WTC11 (cell line): ENCODE measurements at regions not wholly inside any gene's neighbourhood (a gene's known extent, or its start where the extent isn't known, plus 50 kb on each side); places are given as distances from the start of the nearest gene placed in this dataset.
A peak's percentile ranks its signal among the peaks of the same experiment; 100 is the strongest.

Experiments
- ATAC-seq: fragments of 200-7000 bp; cut with Tn5 transposase; 2 replicates; pipeline ENCODE4 v1.10.0; 2021; ENCODE audit warnings: mild to moderate bottlenecking, moderate library complexity
- CTCF ChIA-PET: fragments of 300-600 bp; sonication (Branson Sonifier 250); formaldehyde crosslinking; loops from one replicate; lab custom pipeline; 2021; ENCODE audit warnings: antibody characterized with exemption; lab: Charles Lee
- POLR2A ChIA-PET: fragments of 350-600 bp; sonication (Branson Sonifier 250); formaldehyde crosslinking; loops from one replicate; lab custom pipeline; 2021; ENCODE audit warnings: antibody characterized with exemption; lab: Charles Lee
- DNase-seq: peaks from one replicate; pipeline ENCODE4 v3.0.0; 2021; ENCODE audit warnings: low spot score
- H3K27ac Mint-ChIP-seq: 2 replicates; pipeline ENCODE4 v1.8.0; 2021; ENCODE audit warnings: mixed read lengths
- H3K27me3 Mint-ChIP-seq: 2 replicates; pipeline ENCODE4 v1.8.0; 2021; ENCODE audit warnings: low read depth, mild to moderate bottlenecking, moderate library complexity, mixed read lengths
- H3K36me3 Mint-ChIP-seq: 2 replicates; pipeline ENCODE4 v1.8.0; 2021; ENCODE audit warnings: mixed read lengths
- H3K4me1 Mint-ChIP-seq: 2 replicates; pipeline ENCODE4 v1.8.0; 2022; ENCODE audit warnings: mixed read lengths
- H3K4me3 Mint-ChIP-seq: 2 replicates; pipeline ENCODE4 v1.8.0; 2021; ENCODE audit warnings: mild to moderate bottlenecking, moderate library complexity, mixed read lengths
- H3K9me3 Mint-ChIP-seq: 2 replicates; pipeline ENCODE4 v1.8.0; 2021; ENCODE audit warnings: mixed read lengths
- ATF1 ChIP-seq: sonication (generic); formaldehyde crosslinking; IDR thresholded peaks from 2 replicates; pipeline ENCODE4 v1.8.1; 2023; ENCODE audit warnings: mild to moderate bottlenecking, moderate library complexity, missing genetic modification reagents
- FOXK1 ChIP-seq: sonication (generic); formaldehyde crosslinking; IDR thresholded peaks from 2 replicates; pipeline ENCODE4 v1.8.0; 2022; ENCODE audit warnings: mild to moderate bottlenecking, moderate library complexity, missing genetic modification reagents
- GABPB1 ChIP-seq: sonication (generic); formaldehyde crosslinking; IDR thresholded peaks from 2 replicates; pipeline ENCODE4 v1.8.1; 2023; ENCODE audit warnings: mild to moderate bottlenecking, missing genetic modification reagents
- GRHL2 ChIP-seq: fragments of 250-450 bp; sonication (Bioruptor Pico); IDR thresholded peaks from 2 replicates; pipeline ENCODE4 v1.8.0; 2022; ENCODE audit warnings: mild to moderate bottlenecking, moderate library complexity; ENCODE audit not compliant: insufficient replicate concordance, severe bottlenecking
- GTF2I ChIP-seq: fragments of 250-450 bp; sonication (Bioruptor Pico); conservative IDR thresholded peaks from 2 replicates; pipeline ENCODE4 v1.4.0; 2021; ENCODE audit warnings: mild to moderate bottlenecking
- JUN ChIP-seq: sonication (generic); formaldehyde crosslinking; IDR thresholded peaks from 2 replicates; pipeline ENCODE4 v1.8.0; 2023; ENCODE audit warnings: mild to moderate bottlenecking, missing genetic modification reagents
- MXD4 ChIP-seq: fragments of 250-450 bp; sonication (Bioruptor Pico); IDR thresholded peaks from 2 replicates; pipeline ENCODE4 v1.8.0; 2021; ENCODE audit warnings: mild to moderate bottlenecking, moderate library complexity, borderline replicate concordance
- NR1H2 ChIP-seq: sonication (generic); formaldehyde crosslinking; IDR thresholded peaks from 2 replicates; pipeline ENCODE4 v1.9.0; 2021; ENCODE audit warnings: mild to moderate bottlenecking, moderate library complexity, missing genetic modification reagents
- OVOL2 ChIP-seq: fragments of 250-450 bp; sonication (Bioruptor Pico); IDR thresholded peaks from 2 replicates; pipeline ENCODE4 v1.9.0; 2021; ENCODE audit warnings: mild to moderate bottlenecking, borderline replicate concordance
- SMAD3 ChIP-seq: sonication (generic); formaldehyde crosslinking; IDR thresholded peaks from 2 replicates; pipeline ENCODE4 v1.8.0; 2022; ENCODE audit warnings: missing genetic modification reagents, mild to moderate bottlenecking, borderline replicate concordance
- TCF7 ChIP-seq: sonication (generic); formaldehyde crosslinking; IDR thresholded peaks from 2 replicates; pipeline ENCODE4 v1.8.0; 2022; ENCODE audit warnings: mild to moderate bottlenecking, low read depth, missing genetic modification reagents, moderate library complexity
- TEAD4 ChIP-seq: sonication (generic); formaldehyde crosslinking; IDR thresholded peaks from 2 replicates; pipeline ENCODE4 v1.8.0; 2022; ENCODE audit warnings: mild to moderate bottlenecking, missing genetic modification reagents
- TP53 ChIP-seq: sonication (generic); formaldehyde crosslinking; IDR thresholded peaks from 2 replicates; pipeline ENCODE4 v1.8.1; 2023; ENCODE audit warnings: mild to moderate bottlenecking, missing genetic modification reagents
- ZNF121 ChIP-seq: sonication (generic); formaldehyde crosslinking; IDR thresholded peaks from 2 replicates; pipeline ENCODE4 v1.8.0; 2023; ENCODE audit warnings: missing genetic modification reagents
- ZNF317 ChIP-seq: sonication (generic); formaldehyde crosslinking; IDR thresholded peaks from 2 replicates; pipeline ENCODE4 v1.8.1; 2023; ENCODE audit warnings: low read depth, mild to moderate bottlenecking, moderate library complexity, missing genetic modification reagents, borderline replicate concordance
- ZNF671 ChIP-seq: fragments of 250-450 bp; sonication (Bioruptor Pico); IDR thresholded peaks from 2 replicates; pipeline ENCODE4 v1.8.0; 2021; ENCODE audit warnings: mild to moderate bottlenecking
- TF ChIP-seq, protein P1 (sequence below): sonication (generic); formaldehyde crosslinking; IDR thresholded peaks from 2 replicates; pipeline ENCODE4 v1.8.0; 2023; ENCODE audit warnings: missing genetic modification reagents
- TF ChIP-seq, protein P2 (sequence below): sonication (generic); formaldehyde crosslinking; conservative IDR thresholded peaks from 2 replicates; pipeline ENCODE4 v1.8.1; 2023; ENCODE audit warnings: mild to moderate bottlenecking, low read depth, missing genetic modification reagents, moderate library complexity
- TF ChIP-seq, protein P3 (sequence below): sonication (generic); formaldehyde crosslinking; IDR thresholded peaks from 2 replicates; pipeline ENCODE4 v1.8.0; 2022; ENCODE audit warnings: mild to moderate bottlenecking, missing genetic modification reagents
- TF ChIP-seq, protein P4 (sequence below): sonication (generic); formaldehyde crosslinking; IDR thresholded peaks from 2 replicates; pipeline ENCODE4 v1.8.0; 2022; ENCODE audit warnings: mild to moderate bottlenecking, missing genetic modification reagents

DNA sequence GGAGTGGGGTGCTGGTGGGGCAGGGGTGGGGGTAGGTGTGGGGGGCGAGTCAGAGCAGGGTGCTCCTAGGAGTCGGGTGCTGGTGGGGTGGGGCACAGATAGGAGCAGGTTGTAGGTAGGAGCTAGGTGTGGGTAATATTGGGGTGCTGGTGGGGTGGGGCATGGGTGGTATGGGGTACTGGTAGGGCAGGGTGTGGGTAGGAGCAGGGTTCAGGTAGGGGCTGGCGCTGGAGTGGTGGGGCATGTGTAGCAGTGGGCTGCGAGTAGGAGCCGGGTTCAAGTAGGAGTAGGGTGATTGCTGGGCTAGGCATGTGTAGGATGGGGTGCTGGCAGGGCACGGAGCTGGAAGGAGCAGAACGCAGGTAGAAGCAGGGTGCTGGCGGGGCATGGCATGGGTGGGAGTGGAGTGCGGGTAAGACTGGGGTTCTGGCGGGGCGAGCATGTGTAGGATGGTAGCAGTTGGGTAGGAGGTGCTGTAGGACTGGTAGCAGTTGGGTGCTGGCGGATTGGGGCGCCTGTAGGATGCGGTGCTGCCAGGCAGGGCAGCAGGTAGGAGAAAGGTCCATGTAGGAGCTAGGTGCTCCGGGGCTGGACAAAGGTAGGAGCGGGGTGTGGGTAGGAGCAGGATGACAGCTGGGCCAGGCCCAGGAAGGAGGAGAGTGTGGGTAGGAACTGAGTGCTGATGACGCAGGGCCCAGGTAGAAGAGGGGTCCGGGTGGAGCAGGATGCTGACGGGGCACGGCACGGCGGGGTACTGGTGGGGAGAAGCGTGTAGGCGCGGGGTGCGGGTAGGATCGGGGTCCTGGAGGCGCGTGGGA is 105.5 kb upstream of the SIMC1 start:
- CTCF ChIA-PET = interaction anchor here (1.2 to 1.3 kb wide), 2 partner anchors 38 to 403 kb away, joined by 3 read pairs; no protein-coding TSS in a partner anchor
- Mint-ChIP-seq H3K36me3 (no peaks in the 10 kb centered on the region), H3K4me1 (peaks cover 10% of the 10 kb centered on the region), H3K27ac (no peak overlapping the region), H3K27me3 (peaks cover 34% of the 10 kb centered on the region), H3K4me3 (peak overlapping the region; percentile 74), H3K9me3 (no peaks in the 10 kb centered on the region)
- ATAC-seq (peak; percentile 28), DNase-seq (no peak)
- TF ChIP-seq, protein P1, sequence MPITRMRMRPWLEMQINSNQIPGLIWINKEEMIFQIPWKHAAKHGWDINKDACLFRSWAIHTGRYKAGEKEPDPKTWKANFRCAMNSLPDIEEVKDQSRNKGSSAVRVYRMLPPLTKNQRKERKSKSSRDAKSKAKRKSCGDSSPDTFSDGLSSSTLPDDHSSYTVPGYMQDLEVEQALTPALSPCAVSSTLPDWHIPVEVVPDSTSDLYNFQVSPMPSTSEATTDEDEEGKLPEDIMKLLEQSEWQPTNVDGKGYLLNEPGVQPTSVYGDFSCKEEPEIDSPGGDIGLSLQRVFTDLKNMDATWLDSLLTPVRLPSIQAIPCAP (CRISPR knock-in tag) = no peak
- POLR2A ChIA-PET = no interaction called here

DNA sequence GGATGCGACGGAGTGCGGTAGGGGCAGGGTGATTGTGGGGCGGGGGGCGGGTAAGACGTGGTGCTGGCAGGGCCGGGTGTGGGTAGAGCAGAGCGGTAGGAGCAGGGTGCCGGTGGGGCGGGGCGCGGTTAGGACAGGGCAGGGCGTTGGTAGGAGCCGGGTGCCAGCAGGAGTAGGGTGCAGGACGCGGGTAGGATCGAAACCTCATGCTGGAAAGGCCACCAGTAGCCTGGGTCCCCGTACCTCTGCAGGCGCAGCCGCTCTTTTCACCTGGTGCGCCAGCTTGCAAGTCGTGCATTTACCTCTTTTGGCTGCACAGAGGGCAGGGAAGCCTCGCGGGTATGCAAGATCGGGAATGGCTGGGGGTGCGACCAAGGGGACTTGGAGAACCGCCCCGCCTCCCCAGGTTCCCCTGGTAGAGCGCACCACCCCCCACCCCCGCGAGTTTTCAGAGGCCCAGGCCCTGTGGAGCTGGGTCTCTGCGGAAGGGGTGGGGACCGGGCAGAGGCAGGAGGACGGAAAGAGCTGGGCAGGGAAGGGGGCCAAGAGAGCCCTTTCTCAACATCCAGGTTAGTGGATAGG is 104.8 kb upstream of the SIMC1 start:
- ChIA-PET POLR2A (no interaction called here), CTCF (interaction anchor here (1.2 to 1.3 kb wide), 2 partner anchors 38 to 404 kb away, joined by 3 read pairs; no protein-coding TSS in a partner anchor)
- H3K27ac Mint-ChIP-seq = no peak overlapping the region
- H3K4me1 Mint-ChIP-seq = peaks cover 10% of the 10 kb centered on the region
- H3K4me3 Mint-ChIP-seq = peak overlapping the region; percentile 74
- H3K9me3 Mint-ChIP-seq = no peaks in the 10 kb centered on the region
- H3K36me3 Mint-ChIP-seq = no peaks in the 10 kb centered on the region
- ATAC-seq = peak; percentile 55
- DNase-seq = peak; percentile 42
- TF ChIP-seq, protein P2, sequence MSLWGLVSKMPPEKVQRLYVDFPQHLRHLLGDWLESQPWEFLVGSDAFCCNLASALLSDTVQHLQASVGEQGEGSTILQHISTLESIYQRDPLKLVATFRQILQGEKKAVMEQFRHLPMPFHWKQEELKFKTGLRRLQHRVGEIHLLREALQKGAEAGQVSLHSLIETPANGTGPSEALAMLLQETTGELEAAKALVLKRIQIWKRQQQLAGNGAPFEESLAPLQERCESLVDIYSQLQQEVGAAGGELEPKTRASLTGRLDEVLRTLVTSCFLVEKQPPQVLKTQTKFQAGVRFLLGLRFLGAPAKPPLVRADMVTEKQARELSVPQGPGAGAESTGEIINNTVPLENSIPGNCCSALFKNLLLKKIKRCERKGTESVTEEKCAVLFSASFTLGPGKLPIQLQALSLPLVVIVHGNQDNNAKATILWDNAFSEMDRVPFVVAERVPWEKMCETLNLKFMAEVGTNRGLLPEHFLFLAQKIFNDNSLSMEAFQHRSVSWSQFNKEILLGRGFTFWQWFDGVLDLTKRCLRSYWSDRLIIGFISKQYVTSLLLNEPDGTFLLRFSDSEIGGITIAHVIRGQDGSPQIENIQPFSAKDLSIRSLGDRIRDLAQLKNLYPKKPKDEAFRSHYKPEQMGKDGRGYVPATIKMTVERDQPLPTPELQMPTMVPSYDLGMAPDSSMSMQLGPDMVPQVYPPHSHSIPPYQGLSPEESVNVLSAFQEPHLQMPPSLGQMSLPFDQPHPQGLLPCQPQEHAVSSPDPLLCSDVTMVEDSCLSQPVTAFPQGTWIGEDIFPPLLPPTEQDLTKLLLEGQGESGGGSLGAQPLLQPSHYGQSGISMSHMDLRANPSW (CRISPR knock-in tag) = no peak
- TF ChIP-seq ATF1 = no peak
- no peak for TF ChIP-seq ZNF671 (CRISPR knock-in tag)
- TF ChIP-seq TCF7 = no peak
- no peak for TF ChIP-seq FOXK1 (CRISPR knock-in tag)
- no peak for TF ChIP-seq MXD4 (CRISPR knock-in tag)
- TF ChIP-seq NR1H2 (CRISPR knock-in tag) = no peak
- peaks cover 34% of the 10 kb centered on the region for H3K27me3 Mint-ChIP-seq

DNA sequence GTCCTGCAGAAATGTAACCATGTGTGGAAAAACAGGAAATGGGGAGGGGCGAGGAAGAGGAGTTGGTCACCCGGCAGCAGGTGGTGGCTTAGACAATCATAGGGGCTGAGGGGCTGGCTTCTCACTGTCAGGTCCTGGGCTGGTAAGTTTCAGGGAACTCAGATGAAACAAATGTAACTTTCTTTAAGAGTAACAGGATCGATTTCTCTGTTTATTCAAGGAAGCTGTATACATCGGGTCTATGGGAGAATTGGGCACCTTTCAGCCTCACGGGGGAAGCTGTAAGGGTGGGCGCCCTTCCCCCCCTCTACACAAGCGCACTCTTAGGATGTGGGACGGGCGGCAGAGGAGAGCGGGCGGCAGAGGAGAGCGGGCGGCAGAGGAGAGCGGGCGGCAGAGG is 104.3 kb upstream of the SIMC1 start:
- DNase-seq = no peak
- H3K36me3 Mint-ChIP-seq = no peaks in the 10 kb centered on the region
- no peak for TF ChIP-seq ZNF317
- TF ChIP-seq OVOL2 = no peak
- TF ChIP-seq TEAD4 = no peak
- no peak for TF ChIP-seq TP53 (CRISPR knock-in tag)
- TF ChIP-seq GRHL2 (CRISPR knock-in tag) = no peak
- peak overlapping the region; percentile 74 for H3K4me3 Mint-ChIP-seq
- ATAC-seq = peak; percentile 50
- no peaks in the 10 kb centered on the region for H3K9me3 Mint-ChIP-seq
- peaks cover 34% of the 10 kb centered on the region for H3K27me3 Mint-ChIP-seq
- CTCF ChIA-PET = interaction anchor here (1.8 kb wide), 1 partner anchor 404 kb away, joined by 7 read pairs; no protein-coding TSS in a partner anchor
- H3K4me1 Mint-ChIP-seq = peaks cover 10% of the 10 kb centered on the region
- H3K27ac Mint-ChIP-seq = no peak overlapping the region
- POLR2A ChIA-PET = no interaction called here

DNA sequence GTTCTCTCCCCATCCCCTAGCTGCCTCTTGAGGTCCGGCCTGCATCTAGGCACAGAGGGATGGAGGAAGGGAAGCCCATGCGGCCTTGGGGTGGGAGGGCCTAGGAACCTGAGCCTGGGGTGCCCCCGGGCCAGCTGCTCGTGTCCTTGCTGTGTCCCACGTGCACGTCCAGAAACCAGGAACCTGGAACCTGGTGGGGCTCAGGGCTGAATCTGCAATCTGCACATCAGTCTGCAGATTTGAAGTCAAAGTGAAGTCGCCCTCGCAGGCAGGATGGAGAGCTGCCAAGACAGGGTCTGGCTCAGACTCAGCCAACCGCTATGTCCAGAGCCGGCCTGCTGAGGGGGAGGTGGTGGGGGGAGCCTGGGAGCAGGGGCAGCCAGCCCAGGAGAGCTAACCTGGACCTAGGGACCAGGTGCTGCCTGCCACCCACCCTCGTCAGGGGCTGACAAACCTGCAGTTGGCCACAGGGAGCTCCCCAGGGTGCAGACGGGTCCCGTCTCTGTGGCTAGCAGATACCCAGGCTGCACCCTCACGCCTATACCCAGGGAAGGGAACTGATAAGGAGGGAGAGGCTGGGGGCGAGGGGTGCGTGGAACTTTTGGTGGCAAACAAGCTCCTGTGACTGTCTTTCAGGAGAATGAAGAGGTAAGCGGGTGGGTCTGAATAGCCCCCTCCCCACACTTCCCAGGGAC is 103.5 kb upstream of the SIMC1 start:
- CTCF ChIA-PET = interaction anchor here (1.8 kb wide), 1 partner anchor 405 kb away, joined by 7 read pairs; no protein-coding TSS in a partner anchor
- peak; percentile 24 for ATAC-seq
- Mint-ChIP-seq H3K4me3 (peak overlapping the region; percentile 74), H3K9me3 (no peaks in the 10 kb centered on the region), H3K27ac (no peak overlapping the region), H3K27me3 (peaks cover 34% of the 10 kb centered on the region), H3K36me3 (no peaks in the 10 kb centered on the region), H3K4me1 (peaks cover 10% of the 10 kb centered on the region)
- POLR2A ChIA-PET = no interaction called here
- no peak for DNase-seq
- no peak for TF ChIP-seq JUN (CRISPR knock-in tag)
- no peak for TF ChIP-seq FOXK1 (CRISPR knock-in tag)
- no peak for TF ChIP-seq TEAD4
- TF ChIP-seq GABPB1 (CRISPR knock-in tag) = no peak
- TF ChIP-seq, protein P3, sequence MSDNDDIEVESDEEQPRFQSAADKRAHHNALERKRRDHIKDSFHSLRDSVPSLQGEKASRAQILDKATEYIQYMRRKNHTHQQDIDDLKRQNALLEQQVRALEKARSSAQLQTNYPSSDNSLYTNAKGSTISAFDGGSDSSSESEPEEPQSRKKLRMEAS (CRISPR knock-in tag) = no peak
- TF ChIP-seq TCF7 = no peak
- TF ChIP-seq GTF2I (CRISPR knock-in tag) = no peak
- no peak for TF ChIP-seq SMAD3 (CRISPR knock-in tag)
- TF ChIP-seq, protein P4, sequence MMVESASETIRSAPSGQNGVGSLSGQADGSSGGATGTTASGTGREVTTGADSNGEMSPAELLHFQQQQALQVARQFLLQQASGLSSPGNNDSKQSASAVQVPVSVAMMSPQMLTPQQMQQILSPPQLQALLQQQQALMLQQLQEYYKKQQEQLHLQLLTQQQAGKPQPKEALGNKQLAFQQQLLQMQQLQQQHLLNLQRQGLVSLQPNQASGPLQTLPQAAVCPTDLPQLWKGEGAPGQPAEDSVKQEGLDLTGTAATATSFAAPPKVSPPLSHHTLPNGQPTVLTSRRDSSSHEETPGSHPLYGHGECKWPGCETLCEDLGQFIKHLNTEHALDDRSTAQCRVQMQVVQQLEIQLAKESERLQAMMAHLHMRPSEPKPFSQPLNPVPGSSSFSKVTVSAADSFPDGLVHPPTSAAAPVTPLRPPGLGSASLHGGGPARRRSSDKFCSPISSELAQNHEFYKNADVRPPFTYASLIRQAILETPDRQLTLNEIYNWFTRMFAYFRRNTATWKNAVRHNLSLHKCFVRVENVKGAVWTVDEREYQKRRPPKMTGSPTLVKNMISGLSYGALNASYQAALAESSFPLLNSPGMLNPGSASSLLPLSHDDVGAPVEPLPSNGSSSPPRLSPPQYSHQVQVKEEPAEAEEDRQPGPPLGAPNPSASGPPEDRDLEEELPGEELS (CRISPR knock-in tag) = no peak
- no peak for TF ChIP-seq ZNF121 (CRISPR knock-in tag)
